ENCODE measurements at regions not wholly inside any gene's neighbourhood (a gene's known extent, or its start where the extent isn't known, plus 50 kb on each side); places are given as distances from the start of the nearest gene placed in this dataset.

- Mint-ChIP-seq H3K36me3 (ENCODE audit: low read depth) (no peaks in the 10 kb centered on the region), H3K27ac (no peak overlapping the region), H3K27me3 (ENCODE audit: insufficient read depth, low read depth, poor library complexity) (no peaks in the 10 kb centered on the region), H3K4me3 (no peak overlapping the region), H3K9me3 (no peaks in the 10 kb centered on the region), H3K4me1 (peaks cover 18% of the 10 kb centered on the region)
- Histone ChIP-seq H3K27me3 (ENCODE audit: insufficient read depth) (no peaks in the 10 kb centered on the region), H3K36me3 (ENCODE audit: insufficient read depth) (no peaks in the 10 kb centered on the region), H3K79me2 (replicated peaks; ENCODE audit: insufficient read depth) (no peaks in the 10 kb centered on the region), H3K27ac (ENCODE audit: low read depth) (no peak overlapping the region), H2AFZ (no peak overlapping the region), H3K4me3 (no peak overlapping the region), H3K4me1 (ENCODE audit: insufficient read depth) (no peaks in the 10 kb centered on the region), H3K4me2 (no peak overlapping the region), H4K20me1 (replicated peaks; ENCODE audit: insufficient read depth) (no peaks in the 10 kb centered on the region), H3F3A (replicated peaks; ENCODE audit: low read depth) (no peaks in the 10 kb centered on the region), H3K9me2 (ENCODE audit: insufficient read depth) (no peaks in the 10 kb centered on the region)
- ATAC-seq (no peak), DNase-seq (ENCODE audit: low spot score) (no peak)
- no peak for TF ChIP-seq POLR2AphosphoS5 (IDR thresholded peaks at IDR 0.05; ENCODE audit: low read depth)
- TF ChIP-seq ZNF114 (CRISPR knock-in tag; IDR thresholded peaks at IDR 0.05): no peak
- no peak for TF ChIP-seq ZNF331 (CRISPR knock-in tag; IDR thresholded peaks at IDR 0.05; ENCODE audit: low read depth)
- TF ChIP-seq EZH2 (IDR thresholded peaks at IDR 0.05; ENCODE audit: low read depth, unreplicated experiment): no peak
- no peak for TF ChIP-seq REST (IDR thresholded peaks at IDR 0.05; ENCODE audit: unreplicated experiment)
- no peak for TF ChIP-seq JUNB (IDR thresholded peaks at IDR 0.05; ENCODE audit: unreplicated experiment)
- TF ChIP-seq ZNF462 (CRISPR knock-in tag; IDR thresholded peaks at IDR 0.05): no peak
- no peak for TF ChIP-seq STAT1 (IDR thresholded peaks at IDR 0.05; ENCODE audit: unreplicated experiment)
- TF ChIP-seq CREB1 (CRISPR knock-in tag; IDR thresholded peaks at IDR 0.05; ENCODE audit: low read depth): no peak
- no peak for TF ChIP-seq EZH2phosphoT487 (IDR thresholded peaks at IDR 0.05; ENCODE audit: unreplicated experiment)
- no peak for TF ChIP-seq NANOG (IDR thresholded peaks at IDR 0.05; ENCODE audit: borderline replicate concordance)
- no peak for TF ChIP-seq ETS1 (IDR thresholded peaks at IDR 0.05)
Measured at GRCh38 chr3:71979175-71979574, 194.2 kb upstream of the PROK2 start.
